ENCODE measurements at regions not wholly inside any gene's neighbourhood (a gene's known extent, or its start where the extent isn't known, plus 50 kb on each side); places are given as distances from the start of the nearest gene placed in this dataset.
"Not testable (repeated sequence)": the region's sequence is repeated elsewhere in the genome, so short reads cannot be mapped to it uniquely, and the experiment has no call there.

DNA sequence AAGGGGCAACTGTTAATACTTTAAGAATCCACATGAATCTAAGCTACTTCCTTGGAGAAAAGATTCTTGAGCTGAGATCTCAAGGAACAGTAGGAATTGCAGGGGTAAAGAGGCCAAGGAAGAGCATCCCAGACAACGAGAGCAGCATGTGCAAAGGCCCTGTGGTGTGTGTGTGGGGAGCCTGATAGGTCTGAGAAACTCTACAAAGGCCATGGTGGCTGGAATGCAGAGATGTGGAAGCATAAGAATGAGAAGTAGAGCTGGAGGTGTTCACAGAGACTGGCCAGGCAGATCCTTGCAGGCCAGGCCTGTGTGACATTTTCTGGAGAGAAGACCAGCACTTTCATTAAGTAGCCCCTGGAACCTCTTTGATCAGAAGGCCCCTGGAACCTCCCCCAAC is 105.8 kb upstream of the GRK3 start:
- DNase-seq (ENCODE audit: low spot score): not testable (repeated sequence)

DNA sequence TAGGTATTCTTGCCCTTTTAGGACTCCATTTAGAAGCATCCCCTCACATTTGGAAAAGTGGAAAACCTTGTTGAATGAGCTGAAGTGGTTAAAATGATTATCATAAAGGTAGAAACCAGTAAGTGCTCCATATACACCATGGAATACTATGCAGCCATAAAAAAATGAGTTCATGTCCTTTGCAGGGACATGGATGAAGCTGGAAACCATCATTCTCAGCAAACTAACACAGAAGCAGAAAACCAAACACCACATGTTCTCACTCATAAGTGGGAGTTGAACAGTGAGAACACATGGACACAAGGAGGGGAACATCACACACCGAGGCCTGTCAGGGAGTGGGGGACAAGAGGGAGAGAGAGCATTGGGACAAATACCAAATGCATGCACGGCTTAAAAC is 103.8 kb upstream of the GRK3 start:
- DNase-seq (ENCODE audit: low spot score): not testable (repeated sequence)

DNA sequence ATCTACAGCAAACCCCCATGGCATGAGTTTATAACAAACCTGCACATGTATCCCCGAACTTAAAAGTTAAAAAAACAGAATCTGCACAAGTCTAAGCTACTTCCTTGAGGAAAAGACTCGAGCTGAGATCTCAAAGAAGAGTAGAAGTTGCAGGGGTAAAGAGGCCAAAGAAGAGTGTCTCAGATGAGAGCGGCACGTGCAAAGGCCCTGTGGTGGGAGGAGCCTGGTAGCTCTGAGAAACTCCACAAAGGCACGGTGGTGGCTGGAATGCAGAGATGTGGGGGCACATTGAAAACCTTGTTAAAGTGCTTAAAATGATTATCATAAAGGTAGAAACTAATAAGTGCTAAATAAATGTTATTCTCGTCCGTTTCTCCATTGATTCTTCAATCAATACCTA is 103.2 kb upstream of the GRK3 start:
- DNase-seq (ENCODE audit: low spot score): no peak

- peak; percentile 90 for DNase-seq (ENCODE audit: low spot score)
Measured at GRCh38 chr22:25462474-25463346, 101.8 kb upstream of the GRK3 start.

DNA sequence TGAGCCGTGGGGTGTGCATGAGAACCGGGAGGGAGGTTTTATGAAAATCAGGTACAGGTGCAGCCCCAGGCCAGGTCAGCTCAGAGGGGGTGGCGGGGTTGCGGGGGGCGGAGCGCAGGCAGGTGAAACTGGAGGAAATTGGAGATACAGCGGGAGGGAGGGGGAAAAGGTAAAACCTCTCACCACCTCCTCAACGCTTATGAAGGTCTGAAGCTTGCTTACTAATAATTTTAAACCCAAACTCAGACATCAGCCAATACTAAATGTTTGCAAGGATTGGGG is 101.2 kb upstream of the GRK3 start:
- DNase-seq (ENCODE audit: low spot score): not testable (repeated sequence)

- DNase-seq (ENCODE audit: low spot score): not testable (repeated sequence)
Measured at GRCh38 chr22:25464326-25464725, 100.1 kb upstream of the GRK3 start.

- DNase-seq (ENCODE audit: low spot score): no peak
Measured at GRCh38 chr22:25465949-25466348, 98.5 kb upstream of the GRK3 start.

GRCh38 chr22:25472382-25472781 is 92.1 kb upstream of the GRK3 start:
- no peak for DNase-seq (ENCODE audit: low spot score)

GRCh38 chr22:25475257-25476022 is 89.0 kb upstream of the GRK3 start:
- DNase-seq (ENCODE audit: low spot score): no peak

DNA sequence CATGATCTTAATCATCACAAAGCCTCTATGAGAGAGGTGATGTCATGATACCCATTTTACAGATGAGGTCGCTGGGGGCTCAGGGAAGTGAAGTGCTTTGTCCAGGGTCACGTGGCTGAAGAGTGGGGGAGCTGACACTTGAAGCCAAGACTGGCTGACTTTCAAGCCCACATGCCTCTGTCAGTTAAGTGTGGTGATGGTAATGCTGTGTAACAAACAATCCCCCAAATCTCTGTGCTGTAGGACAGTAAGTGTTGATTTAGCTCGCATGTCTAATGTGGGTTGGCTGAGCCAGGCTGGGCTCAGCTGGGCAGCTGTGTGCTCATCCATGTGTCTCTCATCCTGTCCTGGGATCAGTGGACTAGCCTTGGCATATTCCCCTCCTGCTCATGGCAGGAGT is 87.1 kb upstream of the GRK3 start:
- DNase-seq (ENCODE audit: low spot score): no peak

GRCh38 chr22:25478111-25478510 is 86.4 kb upstream of the GRK3 start:
- DNase-seq (ENCODE audit: low spot score): no peak

GRCh38 chr22:25478528-25478927 is 85.9 kb upstream of the GRK3 start:
- DNase-seq (ENCODE audit: low spot score): no peak

- not testable (repeated sequence) for DNase-seq (ENCODE audit: low spot score)
Measured at GRCh38 chr22:25480868-25481267, 83.6 kb upstream of the GRK3 start.

GRCh38 chr22:25482091-25482760 is 82.2 kb upstream of the GRK3 start:
- no peak for DNase-seq (ENCODE audit: low spot score)

GRCh38 chr22:25482868-25483639 is 81.4 kb upstream of the GRK3 start:
- no peak for DNase-seq (ENCODE audit: low spot score)

- no peak for DNase-seq (ENCODE audit: low spot score)
Measured at GRCh38 chr22:25483931-25484330, 80.5 kb upstream of the GRK3 start.

DNA sequence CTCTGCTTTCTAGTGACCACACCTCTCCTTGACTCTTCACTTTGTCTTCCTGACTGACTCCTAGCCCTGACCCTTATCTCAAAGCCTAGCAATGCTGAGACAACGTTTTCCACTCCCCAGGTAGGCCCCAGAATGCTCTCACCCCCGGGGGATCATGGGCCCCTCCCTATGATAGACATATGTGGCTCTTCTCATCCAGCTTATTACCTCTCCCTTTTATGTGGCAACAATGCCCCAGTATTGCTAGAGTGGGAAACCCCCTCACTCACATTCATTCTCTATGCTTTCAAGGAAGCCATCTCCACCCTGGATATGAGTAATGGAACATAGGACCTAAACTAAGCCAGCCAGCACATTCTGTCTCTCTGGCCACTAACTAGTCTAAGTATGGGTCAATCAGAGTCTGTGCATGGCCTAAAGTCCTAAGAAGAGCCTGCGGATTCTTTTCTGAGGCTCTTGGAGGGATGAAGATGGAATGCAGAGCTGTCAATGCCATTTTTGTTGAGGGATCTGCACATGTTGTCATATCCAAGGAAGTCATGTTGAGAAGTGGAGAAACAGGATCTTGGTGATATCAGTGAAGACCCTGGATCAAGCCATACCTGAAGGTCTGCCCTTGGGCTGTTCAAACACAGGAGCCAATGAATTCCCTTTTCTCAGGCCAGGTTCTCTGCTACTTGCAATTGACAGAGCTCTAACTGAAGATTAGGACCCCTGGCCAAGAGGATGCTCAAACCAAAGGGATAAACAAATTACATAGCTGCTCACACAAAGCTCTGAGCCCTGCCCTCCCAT is 79.8 kb upstream of the GRK3 start:
- DNase-seq (ENCODE audit: low spot score): no peak

GRCh38 chr22:25485626-25486545 is 78.6 kb upstream of the GRK3 start:
- no peak for DNase-seq (ENCODE audit: low spot score)

DNA sequence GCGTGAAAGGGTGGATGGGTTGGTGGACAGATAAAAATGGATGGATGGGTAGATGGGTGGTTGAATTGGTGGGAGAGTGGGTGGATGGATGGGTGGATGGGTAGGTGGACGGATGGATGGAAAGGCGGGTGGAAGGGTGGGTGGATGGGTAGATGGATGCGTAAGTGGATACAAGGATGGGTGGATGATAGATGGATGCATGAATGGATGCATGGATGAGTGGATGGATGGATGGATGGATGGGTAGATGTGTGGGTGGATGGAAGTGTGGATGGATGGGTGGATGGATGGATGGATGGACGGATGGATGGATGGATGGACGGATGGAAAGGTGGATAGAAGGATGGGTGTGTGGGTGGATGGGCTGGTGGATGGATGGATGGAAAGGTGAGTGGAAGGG is 77.0 kb upstream of the GRK3 start:
- DNase-seq (ENCODE audit: low spot score): no peak

All from germinal center (tissue), 1 donor.